Tibial nerve (tissue), 4 donors: ENCODE measurements at regions not wholly inside any gene's neighbourhood (a gene's known extent, or its start where the extent isn't known, plus 50 kb on each side); places are given as distances from the start of the nearest gene placed in this dataset.

Experiments
- CTCF ChIP-seq, 5 experiments: fragments of 200-600 bp in 3 of 5; fragments of 450-650 bp in 2 of 5; sonication (generic) in 3 of 5; IDR thresholded peaks; one replicate each; pipeline ENCODE4 v1.5.1; 2016 to 2019; ENCODE audit warnings: antibody characterized with exemption in 5 of 5, mild to moderate bottlenecking in 3 of 5, moderate library complexity in 2 of 5
- EP300 ChIP-seq, 2 donors: sonication (generic); formaldehyde crosslinking; IDR thresholded peaks; one replicate each; pipeline ENCODE4 v1.6.1; 2017; ENCODE audit warnings: antibody characterized with exemption in 2 of 2, mild to moderate bottlenecking in 1 of 2

- TF ChIP-seq CTCF (IDR thresholded peaks at IDR 0.05) (no peak), EP300 (IDR thresholded peaks at IDR 0.05) (no peak)
Observed at GRCh38 chr4:122992057-122992456, 69.7 kb upstream of the NUDT6 start.
